Central memory CD4-positive, alpha-beta T cell (primary cell): ENCODE measurements at regions not wholly inside any gene's neighbourhood (a gene's known extent, or its start where the extent isn't known, plus 50 kb on each side); places are given as distances from the start of the nearest gene placed in this dataset.

Experiments
- DNase-seq: peaks from one replicate; pipeline ENCODE4 v3.0.0; 2022

- DNase-seq: peak; percentile 39
Measured at GRCh38 chr4:26074712-26075430, 160.9 kb downstream of the SMIM20 start.

GRCh38 chr4:26075583-26075982 lies 161.6 kb downstream of the SMIM20 start:
- DNase-seq: no peak

GRCh38 chr4:26076000-26076587 lies 162.1 kb downstream of the SMIM20 start:
- DNase-seq: no peak

GRCh38 chr4:26076896-26077295 lies 162.9 kb downstream of the SMIM20 start:
- no peak for DNase-seq

GRCh38 chr4:26077756-26078155 lies 163.7 kb downstream of the SMIM20 start:
- DNase-seq: no peak

- DNase-seq: no peak
Measured at GRCh38 chr4:26080870-26081628, 167.0 kb downstream of the SMIM20 start.

GRCh38 chr4:26081795-26082498 lies 167.9 kb downstream of the SMIM20 start:
- DNase-seq: peak; percentile 24

GRCh38 chr4:26082565-26082964 lies 168.5 kb downstream of the SMIM20 start:
- DNase-seq: no peak

- DNase-seq: no peak
Measured at GRCh38 chr4:26083987-26084386, 170.0 kb downstream of the SMIM20 start.

- DNase-seq: no peak
Measured at GRCh38 chr4:26084414-26084813, 170.4 kb downstream of the SMIM20 start.

- no peak for DNase-seq
Measured at GRCh38 chr4:26085551-26085950, 171.5 kb downstream of the SMIM20 start.

- DNase-seq: no peak
Measured at GRCh38 chr4:26086621-26087441, 172.8 kb downstream of the SMIM20 start.

- peak; percentile 43 for DNase-seq
Measured at GRCh38 chr4:26088433-26088928, 174.5 kb downstream of the SMIM20 start.

GRCh38 chr4:26093551-26093950 lies 179.5 kb downstream of the SMIM20 start:
- peak; percentile 12 for DNase-seq

- no peak for DNase-seq
Measured at GRCh38 chr4:26094076-26094475, 180.1 kb downstream of the SMIM20 start.

- no peak for DNase-seq
Measured at GRCh38 chr4:26094911-26095310, 180.9 kb downstream of the SMIM20 start.

GRCh38 chr4:26099967-26100366 lies 185.9 kb downstream of the SMIM20 start:
- no peak for DNase-seq

- DNase-seq: no peak
Measured at GRCh38 chr4:26101011-26101410, 187.0 kb downstream of the SMIM20 start.

GRCh38 chr4:26104056-26104685 lies 190.2 kb downstream of the SMIM20 start:
- no peak for DNase-seq

- no peak for DNase-seq
Measured at GRCh38 chr4:26105337-26105736, 191.3 kb downstream of the SMIM20 start.

GRCh38 chr4:26105815-26106699 lies 192.0 kb downstream of the SMIM20 start:
- no peak for DNase-seq
